ENCODE measurements at regions not wholly inside any gene's neighbourhood (a gene's known extent, or its start where the extent isn't known, plus 50 kb on each side); places are given as distances from the start of the nearest gene placed in this dataset.

GRCh38 chr16:72429671-72430081 lies 257.7 kb upstream of the PMFBP1 start:
- no peak for TF ChIP-seq CTCF (IDR thresholded peaks at IDR 0.05; ENCODE audit: extremely low read depth, insufficient read depth, missing control alignments)
- no peak for DNase-seq (ENCODE audit: low spot score)
- in situ Hi-C loops (cut with MboI; ENCODE audit: low pct_unique_long_range_greater_than_20kb, low sequenced_read_pairs, unreplicated experiment): no loop called here

- in situ Hi-C loops (cut with MboI; ENCODE audit: low pct_unique_long_range_greater_than_20kb, low sequenced_read_pairs, unreplicated experiment): no loop called here
- no peak for DNase-seq (ENCODE audit: low spot score)
- TF ChIP-seq CTCF (IDR thresholded peaks at IDR 0.05; ENCODE audit: extremely low read depth, insufficient read depth, missing control alignments): no peak
Measured at GRCh38 chr16:72428681-72429376, 256.9 kb upstream of the PMFBP1 start.

GRCh38 chr16:72427783-72428331 lies 255.9 kb upstream of the PMFBP1 start:
- no peak for TF ChIP-seq CTCF (IDR thresholded peaks at IDR 0.05; ENCODE audit: extremely low read depth, insufficient read depth, missing control alignments)
- no peak for DNase-seq (ENCODE audit: low spot score)
- in situ Hi-C loops (cut with MboI; ENCODE audit: low pct_unique_long_range_greater_than_20kb, low sequenced_read_pairs, unreplicated experiment): no loop called here

- in situ Hi-C loops (cut with MboI; ENCODE audit: low pct_unique_long_range_greater_than_20kb, low sequenced_read_pairs, unreplicated experiment): no loop called here
- no peak for TF ChIP-seq CTCF (IDR thresholded peaks at IDR 0.05; ENCODE audit: extremely low read depth, insufficient read depth, missing control alignments)
- no peak for DNase-seq (ENCODE audit: low spot score)
Measured at GRCh38 chr16:72427051-72427782, 255.3 kb upstream of the PMFBP1 start.

GRCh38 chr16:72426386-72426785 lies 254.4 kb upstream of the PMFBP1 start:
- in situ Hi-C loops (cut with MboI; ENCODE audit: low pct_unique_long_range_greater_than_20kb, low sequenced_read_pairs, unreplicated experiment): no loop called here
- TF ChIP-seq CTCF (IDR thresholded peaks at IDR 0.05; ENCODE audit: extremely low read depth, insufficient read depth, missing control alignments): no peak
- DNase-seq (ENCODE audit: low spot score): no peak

- no peak for TF ChIP-seq CTCF (IDR thresholded peaks at IDR 0.05; ENCODE audit: extremely low read depth, insufficient read depth, missing control alignments)
- no peak for DNase-seq (ENCODE audit: low spot score)
- in situ Hi-C loops (cut with MboI; ENCODE audit: low pct_unique_long_range_greater_than_20kb, low sequenced_read_pairs, unreplicated experiment): no loop called here
Measured at GRCh38 chr16:72425571-72426341, 253.8 kb upstream of the PMFBP1 start.

Measured in GM13977 (cell line).